ENCODE measurements at regions not wholly inside any gene's neighbourhood (a gene's known extent, or its start where the extent isn't known, plus 50 kb on each side); places are given as distances from the start of the nearest gene placed in this dataset.
"Not testable (repeated sequence)": the region's sequence is repeated elsewhere in the genome, so short reads cannot be mapped to it uniquely, and the experiment has no call there.

- no peak for DNase-seq
These were observed 206.1 kb upstream of the ATP10A start for GRCh38 chr15:26069231-26069641.

- no peak for DNase-seq
These were observed 203.8 kb upstream of the ATP10A start for GRCh38 chr15:26066896-26067295.

GRCh38 chr15:26065723-26066122 is 202.6 kb upstream of the ATP10A start:
- DNase-seq: no peak

- no peak for DNase-seq
These were observed 198.1 kb upstream of the ATP10A start for GRCh38 chr15:26061248-26061647.

- DNase-seq: not testable (repeated sequence)
These were observed 193.6 kb upstream of the ATP10A start for GRCh38 chr15:26056766-26057165.

GRCh38 chr15:26051761-26052675 is 188.9 kb upstream of the ATP10A start:
- DNase-seq: no peak

GRCh38 chr15:26050984-26051383 is 187.9 kb upstream of the ATP10A start:
- DNase-seq: no peak

GRCh38 chr15:26049900-26050657 is 187.0 kb upstream of the ATP10A start:
- DNase-seq: no peak

GRCh38 chr15:26048669-26049068 is 185.5 kb upstream of the ATP10A start:
- no peak for DNase-seq

GRCh38 chr15:26045516-26045915 is 182.4 kb upstream of the ATP10A start:
- no peak for DNase-seq

- no peak for DNase-seq
These were observed 179.9 kb upstream of the ATP10A start for GRCh38 chr15:26043018-26043417.

- DNase-seq: no peak
These were observed 175.6 kb upstream of the ATP10A start for GRCh38 chr15:26038693-26039092.

GRCh38 chr15:26037369-26037768 is 174.2 kb upstream of the ATP10A start:
- DNase-seq: no peak

GRCh38 chr15:26033493-26033892 is 170.4 kb upstream of the ATP10A start:
- no peak for DNase-seq

GRCh38 chr15:26032162-26032846 is 169.2 kb upstream of the ATP10A start:
- no peak for DNase-seq

GRCh38 chr15:26029586-26029985 is 166.5 kb upstream of the ATP10A start:
- not testable (repeated sequence) for DNase-seq

- no peak for DNase-seq
These were observed 166.0 kb upstream of the ATP10A start for GRCh38 chr15:26029146-26029545.

- DNase-seq: no peak
These were observed 165.1 kb upstream of the ATP10A start for GRCh38 chr15:26028086-26028740.

- not testable (repeated sequence) for DNase-seq
These were observed 163.5 kb upstream of the ATP10A start for GRCh38 chr15:26026671-26027070.

GRCh38 chr15:26024241-26024640 is 161.1 kb upstream of the ATP10A start:
- no peak for DNase-seq

- no peak for DNase-seq
These were observed 160.6 kb upstream of the ATP10A start for GRCh38 chr15:26023691-26024090.

GRCh38 chr15:26023231-26023630 is 160.1 kb upstream of the ATP10A start:
- DNase-seq: no peak

- DNase-seq: no peak
These were observed 157.7 kb upstream of the ATP10A start for GRCh38 chr15:26020871-26021270.

All from CD4-positive, alpha-beta T cell treated with Interleukin-17A for 1 hour (primary cell).